NB4 (cell line): ENCODE measurements at regions not wholly inside any gene's neighbourhood (a gene's known extent, or its start where the extent isn't known, plus 50 kb on each side); places are given as distances from the start of the nearest gene placed in this dataset.
A peak's percentile ranks its signal among the peaks of the same experiment; 100 is the strongest.

Experiments
- DNase-seq: peaks from one replicate; pipeline ENCODE4 v3.0.0; 2010; ENCODE audit warnings: low read depth
- H3K4me3 ChIP-seq: one replicate; pipeline ENCODE4 v1.5.1; 2011; ENCODE audit warnings: mild to moderate bottlenecking, low read depth, low read length, moderate library complexity
- CTCF ChIP-seq: IDR thresholded peaks from one replicate; pipeline ENCODE4 v1.5.1; 2012; ENCODE audit warnings: low read depth, low read length
- MAX ChIP-seq: IDR thresholded peaks from 2 replicates; pipeline ENCODE4 v1.6.1; 2011; ENCODE audit warnings: low read depth, low read length
- MYC ChIP-seq: IDR thresholded peaks from 2 replicates; pipeline ENCODE4 v1.6.1; 2011; ENCODE audit warnings: low read depth, low read length
- POLR2A ChIP-seq: IDR thresholded peaks from 2 replicates; pipeline ENCODE4 v1.6.1; 2011; ENCODE audit warnings: mild to moderate bottlenecking; ENCODE audit not compliant: insufficient read length; ENCODE audit errors: extremely low read depth

GRCh38 chr4:180031330-180031729 lies 2211.9 kb upstream of the TENM3 start:
- TF ChIP-seq POLR2A (no peak), CTCF (no peak), MAX (no peak), MYC (no peak)
- H3K4me3 ChIP-seq, result no peak overlapping the region
- DNase-seq, result no peak

GRCh38 chr4:180041576-180041975 lies 2201.6 kb upstream of the TENM3 start:
- TF ChIP-seq MYC, result no peak
- no peak for TF ChIP-seq CTCF
- no peak for TF ChIP-seq POLR2A
- TF ChIP-seq MAX, result no peak
- peak; percentile 2 for DNase-seq
- no peak overlapping the region for H3K4me3 ChIP-seq

- DNase-seq, result no peak
- H3K4me3 ChIP-seq, result no peak overlapping the region
- TF ChIP-seq MAX (no peak), CTCF (no peak), MYC (no peak), POLR2A (no peak)
Measured at GRCh38 chr4:180052629-180053028, 2190.6 kb upstream of the TENM3 start.

GRCh38 chr4:180054291-180054690 lies 2188.9 kb upstream of the TENM3 start:
- TF ChIP-seq CTCF, result no peak
- no peak for TF ChIP-seq POLR2A
- no peak for TF ChIP-seq MAX
- TF ChIP-seq MYC, result no peak
- H3K4me3 ChIP-seq, result no peak overlapping the region
- no peak for DNase-seq

- TF ChIP-seq MAX (no peak), CTCF (peak; percentile 13), MYC (no peak)
- peak; percentile 45 for DNase-seq
- peak overlapping the region; percentile 54 for H3K4me3 ChIP-seq
Measured at GRCh38 chr4:180057299-180057721, 2185.9 kb upstream of the TENM3 start.
